Tibial nerve (tissue), 4 donors: ENCODE measurements at regions not wholly inside any gene's neighbourhood (a gene's known extent, or its start where the extent isn't known, plus 50 kb on each side); places are given as distances from the start of the nearest gene placed in this dataset.

Experiments used
- DNase-seq, 2 donors: peaks; one replicate each; pipeline ENCODE4 v3.0.0-alpha.2; 2019; ENCODE audit warnings: low spot score in 2 of 2
- H3K27ac ChIP-seq, 4 donors: fragments of 200-600 bp; sonication (generic) in 3 of 4; one replicate each; pipeline ENCODE4 v1.5.1; 2017 to 2019; ENCODE audit warnings: mild to moderate bottlenecking in 1 of 4
- H3K27me3 ChIP-seq, 2 donors: fragments of 200-600 bp; sonication (generic) in 1 of 2; one replicate each; pipeline versions ENCODE4 v1.5.1 to v1.6.0; 2017 to 2019
- H3K36me3 ChIP-seq, 3 donors: fragments of 200-600 bp; sonication (generic); one replicate each; pipeline ENCODE4 v1.5.1; 2018 to 2019
- H3K4me1 ChIP-seq, 4 donors: fragments of 200-600 bp; sonication (generic) in 3 of 4; one replicate each; pipeline ENCODE4 v1.5.1; 2017 to 2019
- H3K4me3 ChIP-seq, 4 donors: fragments of 200-600 bp; sonication (generic) in 3 of 4; one replicate each; pipeline ENCODE4 v1.5.1; 2017 to 2019; ENCODE audit warnings: mild to moderate bottlenecking in 1 of 4, moderate library complexity in 1 of 4
- H3K9me3 ChIP-seq, 4 donors: fragments of 200-600 bp; sonication (generic) in 3 of 4; one replicate each; pipeline ENCODE4 v1.5.1; 2017 to 2019
- EP300 ChIP-seq, 2 donors: sonication (generic); formaldehyde crosslinking; IDR thresholded peaks; one replicate each; pipeline ENCODE4 v1.6.1; 2017; ENCODE audit warnings: antibody characterized with exemption in 2 of 2, mild to moderate bottlenecking in 1 of 2
- POLR2A ChIP-seq, 2 donors: fragments of 450-650 bp; IDR thresholded peaks; one replicate each; pipeline ENCODE4 v1.6.1; 2017; ENCODE audit warnings: antibody characterized with exemption in 2 of 2, mild to moderate bottlenecking in 2 of 2, moderate library complexity in 2 of 2
- WGBS, 2 donors: methylation state at CpG; one replicate each; pipeline ENCODE4 v1.1.5; 2018; 5-methylcytosine and 5-hydroxymethylcytosine counted together
- TF ChIP-seq, protein P1 (sequence below), 5 experiments: fragments of 200-600 bp in 3 of 5; fragments of 450-650 bp in 2 of 5; sonication (generic) in 3 of 5; IDR thresholded peaks; one replicate each; pipeline ENCODE4 v1.5.1; 2016 to 2019; ENCODE audit warnings: antibody characterized with exemption in 5 of 5, mild to moderate bottlenecking in 3 of 5, moderate library complexity in 2 of 5

DNA sequence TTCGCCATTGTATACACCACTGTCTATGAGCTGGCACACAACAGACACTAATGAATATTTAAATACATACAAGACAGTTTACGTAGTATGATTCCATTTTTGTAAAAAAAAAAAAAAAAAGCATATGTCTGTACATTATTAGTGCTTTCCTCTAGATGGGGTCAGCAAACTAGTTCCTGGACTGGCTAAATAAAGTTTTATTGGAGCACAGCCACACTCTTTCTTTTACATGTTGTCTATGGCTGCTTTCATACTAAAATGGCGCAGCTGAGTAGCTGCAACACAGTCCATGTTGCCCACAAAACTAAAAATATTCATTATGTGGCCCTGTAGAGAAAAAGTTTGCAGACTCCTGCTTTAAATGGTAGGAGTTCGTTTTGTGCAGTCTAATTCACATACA, 70.7 kb upstream of the FRMD4B start:
- WGBS, 2 donors: 92 to 98% methylated on average over 4 of the region's 4 CpGs
- no peak overlapping the region for H3K27ac ChIP-seq
- H3K4me1 ChIP-seq: no peaks in the 10 kb centered on the region
- H3K4me3 ChIP-seq: no peak overlapping the region
- no peaks in the 10 kb centered on the region for H3K36me3 ChIP-seq
- TF ChIP-seq POLR2A (IDR thresholded peaks at IDR 0.05) (no peak), EP300 (IDR thresholded peaks at IDR 0.05) (no peak)
- TF ChIP-seq, protein P1, sequence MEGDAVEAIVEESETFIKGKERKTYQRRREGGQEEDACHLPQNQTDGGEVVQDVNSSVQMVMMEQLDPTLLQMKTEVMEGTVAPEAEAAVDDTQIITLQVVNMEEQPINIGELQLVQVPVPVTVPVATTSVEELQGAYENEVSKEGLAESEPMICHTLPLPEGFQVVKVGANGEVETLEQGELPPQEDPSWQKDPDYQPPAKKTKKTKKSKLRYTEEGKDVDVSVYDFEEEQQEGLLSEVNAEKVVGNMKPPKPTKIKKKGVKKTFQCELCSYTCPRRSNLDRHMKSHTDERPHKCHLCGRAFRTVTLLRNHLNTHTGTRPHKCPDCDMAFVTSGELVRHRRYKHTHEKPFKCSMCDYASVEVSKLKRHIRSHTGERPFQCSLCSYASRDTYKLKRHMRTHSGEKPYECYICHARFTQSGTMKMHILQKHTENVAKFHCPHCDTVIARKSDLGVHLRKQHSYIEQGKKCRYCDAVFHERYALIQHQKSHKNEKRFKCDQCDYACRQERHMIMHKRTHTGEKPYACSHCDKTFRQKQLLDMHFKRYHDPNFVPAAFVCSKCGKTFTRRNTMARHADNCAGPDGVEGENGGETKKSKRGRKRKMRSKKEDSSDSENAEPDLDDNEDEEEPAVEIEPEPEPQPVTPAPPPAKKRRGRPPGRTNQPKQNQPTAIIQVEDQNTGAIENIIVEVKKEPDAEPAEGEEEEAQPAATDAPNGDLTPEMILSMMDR (IDR thresholded peaks at IDR 0.05): no peak
- H3K27me3 ChIP-seq: no peaks in the 10 kb centered on the region
- no peaks in the 10 kb centered on the region for H3K9me3 ChIP-seq
- DNase-seq: no peak

DNA sequence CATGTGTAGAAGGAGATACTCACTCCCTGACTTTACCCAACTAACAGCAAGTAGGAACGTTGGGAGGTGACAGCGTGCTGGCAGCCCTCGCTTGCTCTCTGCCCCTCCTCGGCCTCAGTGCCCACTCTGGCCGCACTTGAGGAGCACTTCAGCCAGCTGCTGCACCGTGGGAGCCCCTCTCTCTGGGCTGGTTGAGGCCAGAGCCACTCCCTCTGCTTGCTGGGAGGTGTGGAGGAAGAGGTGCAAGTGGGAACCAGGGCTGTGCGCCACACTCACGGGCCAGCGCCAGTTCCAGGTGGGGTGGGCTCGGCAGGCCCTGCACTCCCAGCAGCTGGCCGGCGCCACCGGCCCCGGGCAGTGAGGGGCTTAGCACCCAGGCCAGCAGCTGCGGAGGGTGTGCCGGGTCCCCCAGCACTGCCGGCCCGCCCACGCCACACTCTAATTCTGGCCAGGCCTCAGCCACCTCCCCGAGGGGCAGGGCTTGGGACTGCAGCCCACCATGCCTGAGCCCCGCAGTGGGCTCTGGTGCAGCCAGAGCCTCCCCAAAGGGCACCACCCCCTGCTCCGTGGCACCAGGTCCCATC, 68.4 kb upstream of the FRMD4B start:
- Histone ChIP-seq H3K9me3 (no peaks in the 10 kb centered on the region), H3K27me3 (no peaks in the 10 kb centered on the region), H3K27ac (no peak overlapping the region), H3K4me3 (no peak overlapping the region), H3K36me3 (no peaks in the 10 kb centered on the region), H3K4me1 (no peaks in the 10 kb centered on the region)
- TF ChIP-seq POLR2A (IDR thresholded peaks at IDR 0.05) (no peak), EP300 (IDR thresholded peaks at IDR 0.05) (no peak)
- TF ChIP-seq, protein P1 (IDR thresholded peaks at IDR 0.05): no peak
- no peak for DNase-seq
- 82 to 87% methylated on average over 5 to 21 of the region's 22 CpGs for WGBS, 2 donors

DNA sequence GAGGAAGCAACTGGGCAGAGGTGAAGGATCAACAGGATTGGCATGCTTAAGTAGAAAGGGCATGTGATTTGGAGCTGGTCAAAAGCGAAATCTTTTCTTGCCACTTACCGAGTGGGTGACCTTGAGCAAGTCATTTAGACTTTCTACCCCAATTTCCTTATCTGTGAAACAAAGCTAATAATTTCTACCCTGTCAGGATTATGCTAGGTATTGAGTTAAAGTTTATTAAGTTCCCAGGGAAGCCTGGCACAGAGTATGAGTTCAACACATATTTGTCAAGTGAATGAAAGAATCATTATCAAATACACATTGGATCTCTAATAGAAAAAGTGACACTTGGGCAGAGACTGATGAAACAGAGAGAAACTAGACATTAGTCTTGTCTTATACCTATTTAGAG, 66.4 kb upstream of the FRMD4B start:
- Histone ChIP-seq H3K4me3 (no peak overlapping the region), H3K9me3 (no peaks in the 10 kb centered on the region), H3K36me3 (no peaks in the 10 kb centered on the region), H3K27ac (no peak overlapping the region), H3K4me1 (no peaks in the 10 kb centered on the region), H3K27me3 (no peaks in the 10 kb centered on the region)
- WGBS, 2 donors: 73 to 78% methylated on average over 2 of the region's 2 CpGs
- TF ChIP-seq EP300 (IDR thresholded peaks at IDR 0.05) (no peak), POLR2A (IDR thresholded peaks at IDR 0.05) (no peak)
- TF ChIP-seq, protein P1 (IDR thresholded peaks at IDR 0.05): no peak
- no peak for DNase-seq

DNA sequence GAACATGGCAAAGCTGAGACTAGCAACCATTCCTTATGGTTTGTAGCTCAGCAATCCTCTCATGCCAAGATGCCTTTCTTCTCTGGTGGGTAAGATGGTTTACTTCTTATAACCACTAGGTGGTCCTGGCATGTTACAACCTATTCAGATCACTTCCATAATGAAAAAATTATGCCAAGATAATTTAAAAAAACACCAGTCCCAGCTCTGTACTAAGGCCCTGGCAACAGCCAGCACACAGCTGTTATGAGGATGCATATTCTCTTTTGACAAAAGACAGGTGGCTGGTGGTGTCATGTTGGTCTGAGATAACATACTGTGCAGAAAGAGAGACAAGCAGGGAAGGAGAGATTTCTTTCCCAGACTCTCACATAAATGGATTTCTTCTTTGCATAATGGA, 65.7 kb upstream of the FRMD4B start:
- Histone ChIP-seq H3K9me3 (no peaks in the 10 kb centered on the region), H3K4me1 (no peaks in the 10 kb centered on the region), H3K4me3 (no peak overlapping the region), H3K27ac (no peak overlapping the region), H3K27me3 (no peaks in the 10 kb centered on the region), H3K36me3 (no peaks in the 10 kb centered on the region)
- TF ChIP-seq POLR2A (IDR thresholded peaks at IDR 0.05) (no peak), EP300 (IDR thresholded peaks at IDR 0.05) (no peak)
- no peak for DNase-seq

DNA sequence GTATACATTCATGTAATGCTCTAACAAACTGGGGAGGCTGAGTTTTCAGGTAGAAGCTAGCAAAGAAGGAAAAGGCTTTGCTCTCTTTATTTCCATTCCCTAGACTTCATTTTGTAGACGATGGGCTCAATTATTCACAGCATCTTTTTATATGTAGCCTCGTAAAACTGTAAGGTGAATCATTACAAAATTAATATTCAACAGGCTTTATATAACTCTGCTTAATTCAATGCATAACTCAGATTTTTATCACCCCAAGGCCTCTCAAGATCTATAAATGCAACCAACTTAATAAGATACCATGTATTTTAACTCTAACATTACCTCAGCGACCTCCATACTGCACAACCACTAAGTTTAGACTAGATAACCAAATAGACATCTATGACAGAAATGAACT, 63.0 kb upstream of the FRMD4B start:
- TF ChIP-seq EP300 (IDR thresholded peaks at IDR 0.05): no peak
- TF ChIP-seq, protein P1 (IDR thresholded peaks at IDR 0.05): no peak
- TF ChIP-seq POLR2A (IDR thresholded peaks at IDR 0.05): no peak
- WGBS, 2 donors: 84 to 85% methylated on average over 3 of the region's 3 CpGs
- Histone ChIP-seq H3K9me3 (no peaks in the 10 kb centered on the region), H3K36me3 (no peaks in the 10 kb centered on the region), H3K27me3 (no peaks in the 10 kb centered on the region), H3K27ac (no peak overlapping the region), H3K4me1 (no peaks in the 10 kb centered on the region), H3K4me3 (no peak overlapping the region)
- no peak for DNase-seq
